ENCODE measurements at regions not wholly inside any gene's neighbourhood (a gene's known extent, or its start where the extent isn't known, plus 50 kb on each side); places are given as distances from the start of the nearest gene placed in this dataset.
"Not testable (repeated sequence)": the region's sequence is repeated elsewhere in the genome, so short reads cannot be mapped to it uniquely, and the experiment has no call there.

DNA sequence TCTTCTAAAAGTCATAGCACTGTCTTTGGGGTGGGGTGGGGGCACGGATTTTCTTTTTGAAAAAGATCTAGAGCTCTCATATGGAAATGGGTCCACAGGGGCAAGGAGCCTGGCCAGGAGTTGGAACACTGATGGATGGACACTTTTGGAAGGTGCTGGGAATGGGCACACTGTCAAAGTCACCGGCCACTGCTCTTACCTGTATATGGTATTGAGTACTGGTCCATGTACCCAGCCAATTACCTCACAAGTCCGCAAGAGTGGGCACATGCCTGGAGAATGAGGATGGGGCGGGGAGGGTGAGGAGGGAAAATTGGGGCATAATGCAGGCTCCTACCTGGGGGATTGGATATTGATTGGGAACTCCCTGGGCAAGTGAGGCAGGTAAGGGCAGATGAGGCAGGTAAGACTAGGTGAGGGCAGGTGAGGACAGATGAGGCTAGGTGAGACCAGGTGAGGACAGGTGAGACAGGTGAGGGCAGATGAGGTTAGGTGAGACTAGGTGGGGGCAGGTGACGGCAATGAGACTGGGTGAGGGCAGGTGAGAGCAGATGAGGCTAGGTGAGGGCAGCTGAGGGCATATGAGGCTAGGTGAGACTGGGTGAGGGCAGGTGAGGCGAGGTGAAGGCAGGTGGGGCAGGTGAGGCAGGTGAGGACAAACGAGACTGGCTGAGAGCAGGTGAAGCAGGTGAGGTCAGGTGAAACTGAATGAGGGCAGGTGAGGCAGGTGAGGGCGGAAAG is 167.9 kb downstream of the NRN1 start:
- no peak for DNase-seq (ENCODE audit: low spot score)

DNA sequence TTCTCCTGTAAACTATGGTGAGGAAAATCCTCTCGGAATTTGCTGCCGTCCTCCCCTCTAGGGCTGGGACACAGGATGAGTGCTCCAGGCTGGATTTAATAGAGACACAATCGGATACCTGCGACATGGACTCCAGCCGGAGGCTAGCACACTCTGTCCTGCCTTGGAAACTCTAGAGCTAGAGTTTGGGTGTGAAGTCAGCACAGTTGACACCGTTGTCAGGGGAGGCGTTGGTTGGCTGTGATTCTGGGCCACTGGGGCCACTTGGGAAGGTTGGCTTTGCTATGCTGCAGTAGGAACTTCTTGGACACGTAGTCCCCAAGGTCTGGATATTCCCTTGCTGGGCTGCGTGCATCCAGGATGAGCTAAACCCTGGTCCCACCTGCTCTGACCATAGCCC is 169.4 kb downstream of the NRN1 start:
- DNase-seq (ENCODE audit: low spot score) = no peak

DNA sequence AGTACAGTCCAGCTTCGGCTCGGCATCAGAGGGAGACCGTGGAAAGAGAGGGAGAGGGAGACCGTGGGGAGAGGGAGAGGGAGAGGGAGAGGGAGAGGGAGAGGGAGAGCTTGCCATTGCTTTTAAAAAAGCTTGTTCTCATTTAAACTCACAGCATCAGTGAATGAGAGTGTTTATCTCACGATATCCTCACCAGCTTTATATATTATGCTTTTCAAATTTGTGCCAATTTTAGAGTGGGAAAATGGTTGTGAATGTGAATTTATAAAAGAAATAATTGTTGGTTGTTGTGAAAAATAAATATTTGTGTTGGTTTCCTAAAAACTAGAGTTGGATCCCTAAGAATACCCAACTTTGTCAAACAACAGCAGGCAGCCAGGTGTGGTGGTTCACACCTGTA is 170.1 kb downstream of the NRN1 start:
- DNase-seq (ENCODE audit: low spot score) = not testable (repeated sequence)

DNA sequence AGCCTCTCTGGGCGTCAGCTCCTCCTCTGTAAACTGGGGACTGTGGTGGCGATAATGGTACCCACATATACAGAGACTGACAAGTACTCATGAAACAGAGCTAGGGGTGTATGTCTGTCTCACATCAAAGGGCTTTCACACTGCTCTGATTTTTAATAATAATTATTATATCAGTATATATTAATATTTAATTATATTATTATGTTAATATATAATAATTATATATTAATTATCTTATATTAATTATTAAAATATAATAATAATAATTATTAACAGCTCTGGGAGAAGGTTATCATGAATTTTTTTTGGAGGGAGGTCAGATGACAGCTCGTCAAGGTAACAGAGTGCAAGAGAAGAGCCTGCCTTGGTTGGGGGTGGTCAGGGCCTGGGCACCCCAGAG is 173.6 kb downstream of the NRN1 start:
- no peak for DNase-seq (ENCODE audit: low spot score)

DNA sequence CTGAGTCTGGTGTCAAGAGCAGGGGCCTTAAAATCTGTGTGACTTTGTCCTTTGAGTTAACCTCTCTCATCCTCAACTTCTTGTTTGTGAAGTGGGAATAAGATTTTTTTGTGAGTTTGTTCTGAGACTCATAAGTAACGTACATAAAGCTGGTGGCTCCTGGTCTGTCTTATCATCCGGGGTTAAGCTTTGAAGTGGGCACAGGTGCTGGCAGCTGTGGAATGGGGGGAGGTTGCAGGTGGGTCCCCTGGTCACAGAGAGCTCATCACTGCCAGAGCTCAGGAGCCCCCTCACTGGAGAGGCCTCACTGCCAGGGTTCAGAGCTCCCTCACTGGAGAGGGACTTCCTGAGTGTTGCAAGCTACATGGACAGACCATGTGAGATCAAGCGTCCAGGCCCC is 174.1 kb downstream of the NRN1 start:
- no peak for DNase-seq (ENCODE audit: low spot score)

DNA sequence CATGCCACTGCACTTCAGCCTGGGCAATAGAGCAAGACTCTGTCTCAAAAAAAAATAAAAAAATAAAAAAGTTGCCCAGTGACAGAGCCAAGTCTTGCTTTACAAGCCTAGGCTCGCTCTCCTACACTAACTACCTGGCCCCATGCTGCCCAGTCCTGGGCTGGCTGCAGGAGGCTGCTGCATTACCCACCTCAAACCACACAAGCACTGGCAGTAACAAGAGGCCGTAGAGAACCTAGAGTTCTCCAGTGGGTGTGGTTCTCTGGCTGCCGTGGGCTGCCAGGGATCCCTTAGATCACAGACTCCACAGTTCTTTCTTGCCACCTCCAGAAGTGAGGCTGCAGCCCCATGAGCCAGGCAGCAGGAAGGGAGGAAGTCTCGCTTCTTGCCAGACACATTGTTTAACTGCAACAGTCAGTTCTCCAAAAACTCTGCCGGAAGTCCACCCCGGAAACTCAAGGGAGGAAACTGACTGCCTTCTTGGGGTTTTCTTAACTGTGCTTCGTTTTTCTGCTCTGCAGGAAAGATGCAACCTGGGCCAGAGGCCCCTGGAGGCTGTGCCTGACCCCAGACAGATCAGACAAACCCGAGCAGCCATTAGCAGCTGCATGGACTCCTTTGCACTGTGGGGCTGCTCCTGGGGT is 175.4 kb downstream of the NRN1 start:
- not testable (repeated sequence) for DNase-seq (ENCODE audit: low spot score)

DNA sequence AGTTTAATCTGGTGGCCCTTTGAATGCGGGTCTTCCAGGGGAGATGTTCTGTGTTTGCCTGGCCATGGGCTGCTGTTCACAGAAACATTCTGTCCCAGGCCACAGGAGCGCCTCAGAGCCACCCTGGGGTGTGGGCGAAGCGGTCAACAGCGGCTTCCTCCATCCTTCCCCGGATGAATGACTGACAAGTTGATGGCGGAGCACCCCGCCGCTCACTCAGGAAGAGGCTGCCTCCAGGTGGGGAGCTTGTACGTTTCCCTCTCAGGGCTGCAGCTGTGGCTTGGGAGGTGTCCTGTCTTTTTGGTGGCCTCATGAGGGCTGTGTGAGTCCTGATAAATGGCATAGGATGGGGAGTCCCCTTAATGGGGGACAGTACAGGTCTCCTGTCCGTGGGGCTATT is 178.4 kb downstream of the NRN1 start:
- no peak for DNase-seq (ENCODE audit: low spot score)

DNA sequence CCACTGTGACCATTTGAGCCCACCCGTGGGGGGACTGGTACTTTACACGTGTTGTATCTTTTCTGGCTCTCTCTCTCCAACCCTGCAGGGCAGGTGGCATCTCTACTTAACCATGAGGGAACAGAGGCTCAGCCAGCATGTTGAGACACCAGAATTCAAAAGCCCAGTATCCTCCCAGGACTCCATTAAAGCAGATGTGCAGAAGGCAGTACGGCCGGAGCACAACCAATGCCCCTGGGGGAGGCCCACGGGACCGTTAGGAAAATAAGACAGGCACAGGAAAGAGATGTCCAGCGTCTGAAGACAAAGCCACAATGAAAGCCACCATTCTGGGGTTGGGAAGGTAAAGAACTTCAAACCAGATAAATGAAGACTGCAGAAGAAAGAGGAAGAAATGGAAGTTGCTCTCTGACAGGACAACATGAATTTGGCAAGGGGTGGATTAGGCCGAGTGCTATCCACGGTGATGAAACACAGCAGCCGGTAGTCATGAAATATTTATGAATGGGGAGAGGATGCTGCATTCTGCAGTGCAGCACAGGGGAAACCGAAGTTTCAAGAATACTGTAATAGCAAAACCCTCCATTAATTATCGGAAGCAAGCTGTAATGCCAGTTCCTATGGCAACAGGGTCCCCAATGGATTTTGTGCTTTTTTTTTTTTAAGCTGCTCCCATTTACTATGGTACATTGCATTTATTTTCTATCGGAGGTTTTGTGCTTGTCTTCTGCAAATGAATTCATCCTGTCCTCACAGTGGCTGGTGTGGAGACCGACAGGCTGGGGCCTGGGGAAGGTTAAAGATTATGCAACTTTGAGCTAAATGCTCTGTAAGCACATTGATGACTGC is 179.4 kb downstream of the NRN1 start:
- DNase-seq (ENCODE audit: low spot score) = no peak

DNA sequence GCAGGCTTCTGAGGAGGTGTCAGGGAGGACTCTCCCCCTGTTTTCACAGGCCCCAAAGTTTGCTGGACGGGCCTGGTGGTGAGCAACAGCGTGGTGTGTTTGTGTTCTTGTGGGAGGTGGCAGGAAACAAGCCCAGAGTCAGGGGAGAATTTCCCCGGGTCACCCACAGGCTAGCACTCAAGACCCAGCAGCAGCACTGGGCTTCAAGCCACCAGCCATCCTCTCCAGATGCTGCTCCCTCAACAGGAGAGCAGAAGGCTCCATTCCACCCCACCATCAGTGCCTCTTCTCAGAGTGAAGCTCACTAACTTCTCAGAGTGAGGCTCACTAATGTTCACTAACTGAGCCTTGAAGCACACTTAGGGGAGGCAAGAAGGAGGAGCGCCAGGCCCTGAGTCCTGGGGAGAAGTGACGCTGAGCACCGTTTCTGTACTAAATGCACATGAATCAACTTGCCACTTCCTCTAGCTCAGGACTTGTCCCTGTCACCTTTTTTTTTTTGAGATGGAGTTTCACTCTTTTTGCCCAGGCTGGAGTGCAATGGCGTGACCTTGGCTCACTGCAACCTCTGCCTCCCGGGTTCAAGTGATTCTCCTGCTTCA is 182.2 kb downstream of the NRN1 start:
- not testable (repeated sequence) for DNase-seq (ENCODE audit: low spot score)
